HG02981 (cell line): ENCODE measurements at regions not wholly inside any gene's neighbourhood (a gene's known extent, or its start where the extent isn't known, plus 50 kb on each side); places are given as distances from the start of the nearest gene placed in this dataset.

Source experiments
- ATAC-seq: cut with Tn5 transposase; IDR thresholded peaks from one replicate; pipeline ENCODE4 v1.9.1; 2021; ENCODE audit warnings: mild to moderate bottlenecking, moderate library complexity; ENCODE audit not compliant: unreplicated experiment

- no peak for ATAC-seq
Observed at GRCh38 chr13:47831265-47831664, 169.8 kb downstream of the SUCLA2 start.

GRCh38 chr13:47829690-47830089 is 171.4 kb downstream of the SUCLA2 start:
- ATAC-seq, result no peak

- ATAC-seq, result no peak
Observed at GRCh38 chr13:47826471-47826870, 174.6 kb downstream of the SUCLA2 start.

- ATAC-seq, result no peak
Observed at GRCh38 chr13:47822036-47822435, 179.0 kb downstream of the SUCLA2 start.

- ATAC-seq, result no peak
Observed at GRCh38 chr13:47816831-47817230, 184.2 kb downstream of the SUCLA2 start.

GRCh38 chr13:47813718-47814117 is 187.4 kb downstream of the SUCLA2 start:
- ATAC-seq, result no peak

GRCh38 chr13:47809411-47809810 is 191.7 kb downstream of the SUCLA2 start:
- ATAC-seq, result no peak

- no peak for ATAC-seq
Observed at GRCh38 chr13:47803131-47803530, 197.9 kb downstream of the SUCLA2 start.

GRCh38 chr13:47801555-47801954 is 199.5 kb downstream of the SUCLA2 start:
- no peak for ATAC-seq

GRCh38 chr13:47800593-47800992 is 200.5 kb downstream of the SUCLA2 start:
- no peak for ATAC-seq

GRCh38 chr13:47798906-47799305 is 202.2 kb downstream of the SUCLA2 start:
- no peak for ATAC-seq

GRCh38 chr13:47798194-47798593 is 202.9 kb downstream of the SUCLA2 start:
- no peak for ATAC-seq

GRCh38 chr13:47796816-47797215 is 204.3 kb downstream of the SUCLA2 start:
- no peak for ATAC-seq

GRCh38 chr13:47794963-47795362 is 206.1 kb downstream of the SUCLA2 start:
- no peak for ATAC-seq

- no peak for ATAC-seq
Observed at GRCh38 chr13:47790755-47791154, 210.3 kb downstream of the SUCLA2 start.

- ATAC-seq, result no peak
Observed at GRCh38 chr13:47788844-47789243, 212.2 kb downstream of the SUCLA2 start.

GRCh38 chr13:47774671-47774994 is 226.4 kb downstream of the SUCLA2 start:
- ATAC-seq, result no peak

- ATAC-seq, result no peak
Observed at GRCh38 chr13:47764817-47765216, 236.3 kb downstream of the SUCLA2 start.

GRCh38 chr13:47757466-47758080 is 243.5 kb downstream of the SUCLA2 start:
- ATAC-seq, result no peak

GRCh38 chr13:47747901-47748300 is 253.2 kb downstream of the SUCLA2 start:
- no peak for ATAC-seq

GRCh38 chr13:47726394-47726793 is 274.7 kb downstream of the SUCLA2 start:
- no peak for ATAC-seq

GRCh38 chr13:47723898-47724297 is 277.2 kb downstream of the SUCLA2 start:
- ATAC-seq, result no peak

GRCh38 chr13:47719164-47719563 is 281.9 kb downstream of the SUCLA2 start:
- no peak for ATAC-seq
